H9 (cell line): ENCODE measurements at regions not wholly inside any gene's neighbourhood (a gene's known extent, or its start where the extent isn't known, plus 50 kb on each side); places are given as distances from the start of the nearest gene placed in this dataset.

Source experiments
- DNase-seq: peaks from one replicate; pipeline ENCODE4 v3.0.0-alpha.2; 2017
- H2AFZ ChIP-seq: one replicate; pipeline ENCODE4 v1.6.1; 2013; ENCODE audit warnings: mild to moderate bottlenecking, low read length, control low read depth, moderate library complexity
- H2AK5ac ChIP-seq: 2 replicates; pipeline ENCODE4 v1.6.1; 2013; ENCODE audit warnings: low read length, control low read depth, mixed read lengths; ENCODE audit not compliant: insufficient read length
- H2BK120ac ChIP-seq: one replicate; pipeline ENCODE4 v1.6.1; 2013; ENCODE audit warnings: low read depth, mild to moderate bottlenecking, low read length, control low read depth, inconsistent platforms; ENCODE audit not compliant: poor library complexity, severe bottlenecking
- H2BK12ac ChIP-seq: 2 replicates; pipeline ENCODE4 v1.6.1; 2013; ENCODE audit warnings: low read length, control low read depth, mixed read lengths, low read depth; ENCODE audit not compliant: insufficient read length
- H2BK15ac ChIP-seq: 2 replicates; pipeline ENCODE4 v1.6.1; 2013; ENCODE audit warnings: low read depth, low read length, control low read depth
- H2BK20ac ChIP-seq: one replicate; pipeline ENCODE4 v1.6.1; 2013; ENCODE audit warnings: low read depth, mild to moderate bottlenecking, low read length, control low read depth, inconsistent platforms; ENCODE audit not compliant: poor library complexity, severe bottlenecking
- H2BK5ac ChIP-seq: 2 replicates; pipeline ENCODE4 v1.6.1; 2013; ENCODE audit warnings: low read length, control low read depth, mixed read lengths; ENCODE audit not compliant: insufficient read length
- H3K14ac ChIP-seq: 2 replicates; pipeline ENCODE4 v1.6.1; 2013; ENCODE audit warnings: low read length, control low read depth; ENCODE audit not compliant: insufficient read depth
- H3K18ac ChIP-seq: 2 replicates; pipeline ENCODE4 v1.6.1; 2013; ENCODE audit warnings: low read depth, mild to moderate bottlenecking, mixed read lengths, low read length, control low read depth; ENCODE audit not compliant: insufficient read length
- H3K23ac ChIP-seq: 2 replicates; pipeline ENCODE4 v1.6.1; 2013; ENCODE audit warnings: low read length, control low read depth, mixed read lengths, low read depth; ENCODE audit not compliant: insufficient read length
- H3K23me2 ChIP-seq: 2 replicates; pipeline ENCODE4 v1.6.1; 2013; ENCODE audit warnings: low read depth, mild to moderate bottlenecking, mixed read lengths, low read length, control low read depth; ENCODE audit not compliant: insufficient read length, poor library complexity, severe bottlenecking
- H3K27ac ChIP-seq: 2 replicates; pipeline ENCODE4 v1.5.1; 2013; ENCODE audit warnings: low read length, control low read depth, mixed read lengths, low read depth; ENCODE audit not compliant: insufficient read length
- H3K27me3 ChIP-seq: 2 replicates; pipeline ENCODE4 v1.6.1; 2013; ENCODE audit warnings: low read length, control low read depth, inconsistent platforms; ENCODE audit not compliant: insufficient read depth
- H3K4ac ChIP-seq: 2 replicates; pipeline ENCODE4 v1.6.1; 2013; ENCODE audit warnings: low read depth, mild to moderate bottlenecking, control low read depth, inconsistent platforms, low read length, moderate library complexity
- H3K4me1 ChIP-seq: 2 replicates; pipeline ENCODE4 v1.6.1; 2013; ENCODE audit warnings: low read length, control low read depth, inconsistent platforms; ENCODE audit not compliant: insufficient read depth
- H3K4me2 ChIP-seq: 2 replicates; pipeline ENCODE4 v1.6.1; 2013; ENCODE audit warnings: low read length, control low read depth, mixed read lengths; ENCODE audit not compliant: insufficient read length, insufficient read depth
- H3K56ac ChIP-seq: 2 replicates; pipeline ENCODE4 v1.6.1; 2013; ENCODE audit warnings: low read depth, mild to moderate bottlenecking, mixed read lengths, low read length, control low read depth; ENCODE audit not compliant: insufficient read length
- H3K79me1 ChIP-seq: 2 replicates; pipeline ENCODE4 v1.6.1; 2013; ENCODE audit warnings: low read depth, mild to moderate bottlenecking, moderate library complexity, low read length, control low read depth, inconsistent platforms; ENCODE audit not compliant: insufficient read depth, poor library complexity, severe bottlenecking
- H3K79me2 ChIP-seq: 2 replicates; pipeline ENCODE4 v1.6.1; 2013; ENCODE audit warnings: low read length, control low read depth, inconsistent platforms; ENCODE audit not compliant: insufficient read depth
- H3K9ac ChIP-seq: 2 replicates; pipeline ENCODE4 v1.6.1; 2013; ENCODE audit warnings: low read length, control low read depth, mixed read lengths; ENCODE audit not compliant: insufficient read length; ENCODE audit errors: extremely low read depth
- H3K9me3 ChIP-seq: one replicate; pipeline ENCODE4 v1.6.1; 2013; ENCODE audit warnings: low read depth, low read length, inconsistent platforms; ENCODE audit not compliant: control insufficient read depth
- H3T11ph ChIP-seq: one replicate; pipeline ENCODE4 v1.6.1; 2013; ENCODE audit warnings: mild to moderate bottlenecking, low read length, control low read depth, inconsistent platforms
- H4K20me1 ChIP-seq: one replicate; pipeline ENCODE4 v1.6.1; 2013; ENCODE audit not compliant: control insufficient read depth, insufficient read length, insufficient read depth
- H4K5ac ChIP-seq: 2 replicates; pipeline ENCODE4 v1.6.1; 2013; ENCODE audit warnings: low read depth, mild to moderate bottlenecking, mixed read lengths, low read length, control low read depth; ENCODE audit not compliant: insufficient read length
- H4K8ac ChIP-seq: replicated peaks from 2 replicates; pipeline ENCODE4 v1.6.1; 2013; ENCODE audit warnings: low read length, control low read depth, mixed read lengths, low read depth; ENCODE audit not compliant: insufficient read length
- H4K91ac ChIP-seq: 2 replicates; pipeline ENCODE4 v1.6.1; 2013; ENCODE audit warnings: low read depth, mild to moderate bottlenecking, moderate library complexity, mixed read lengths, low read length, control low read depth; ENCODE audit not compliant: insufficient read length
- H3K27ac Mint-ChIP-seq, 3 experiments: 2 replicates in 2 of 3; 3 replicates in 1 of 3; pipeline ENCODE4 v1.8.0; 2020 to 2021; ENCODE audit warnings: mixed read lengths in 3 of 3, mild to moderate bottlenecking in 1 of 3, moderate library complexity in 1 of 3
- H3K27me3 Mint-ChIP-seq: 2 replicates; pipeline ENCODE4 v1.8.0; 2021; ENCODE audit warnings: low read depth, mild to moderate bottlenecking, moderate library complexity, mixed read lengths
- H3K36me3 Mint-ChIP-seq, 3 experiments: 2 replicates in 2 of 3; 3 replicates in 1 of 3; pipeline ENCODE4 v1.8.0; 2020 to 2021; ENCODE audit warnings: low read depth in 3 of 3, mixed read lengths in 3 of 3; ENCODE audit not compliant: insufficient read depth in 1 of 3
- H3K4me1 Mint-ChIP-seq, 2 experiments: 2 replicates each; pipeline ENCODE4 v1.8.0; 2020; ENCODE audit warnings: mixed read lengths in 2 of 2
- H3K4me3 Mint-ChIP-seq, 2 experiments: 2 replicates in 1 of 2; 3 replicates in 1 of 2; pipeline ENCODE4 v1.8.0; 2020 to 2021; ENCODE audit warnings: mild to moderate bottlenecking in 2 of 2, mixed read lengths in 2 of 2, moderate library complexity in 1 of 2
- H3K9me3 Mint-ChIP-seq, 2 experiments: 2 replicates in 1 of 2; 3 replicates in 1 of 2; pipeline ENCODE4 v1.8.0; 2020; ENCODE audit warnings: mild to moderate bottlenecking in 2 of 2, mixed read lengths in 2 of 2, moderate library complexity in 1 of 2
- WGBS: extraction: QIAGEN DNeasy Blood & Tissue Kit; methylation state at CpG from one replicate; pipeline ENCODE4 v1.1.7; 2013; ENCODE audit warnings: missing lambda C conversion rate, low lambda C conversion rate, mixed read lengths; ENCODE audit not compliant: insufficient read length; ENCODE audit errors: extremely low coverage; 5-methylcytosine and 5-hydroxymethylcytosine counted together
- TF ChIP-seq, protein P1 (sequence below): fragments of 200-600 bp; sonication (generic); conservative IDR thresholded peaks from 3 replicates; pipeline ENCODE4 v1.8.0; 2021; ENCODE audit warnings: antibody characterized with exemption, mild to moderate bottlenecking

DNA sequence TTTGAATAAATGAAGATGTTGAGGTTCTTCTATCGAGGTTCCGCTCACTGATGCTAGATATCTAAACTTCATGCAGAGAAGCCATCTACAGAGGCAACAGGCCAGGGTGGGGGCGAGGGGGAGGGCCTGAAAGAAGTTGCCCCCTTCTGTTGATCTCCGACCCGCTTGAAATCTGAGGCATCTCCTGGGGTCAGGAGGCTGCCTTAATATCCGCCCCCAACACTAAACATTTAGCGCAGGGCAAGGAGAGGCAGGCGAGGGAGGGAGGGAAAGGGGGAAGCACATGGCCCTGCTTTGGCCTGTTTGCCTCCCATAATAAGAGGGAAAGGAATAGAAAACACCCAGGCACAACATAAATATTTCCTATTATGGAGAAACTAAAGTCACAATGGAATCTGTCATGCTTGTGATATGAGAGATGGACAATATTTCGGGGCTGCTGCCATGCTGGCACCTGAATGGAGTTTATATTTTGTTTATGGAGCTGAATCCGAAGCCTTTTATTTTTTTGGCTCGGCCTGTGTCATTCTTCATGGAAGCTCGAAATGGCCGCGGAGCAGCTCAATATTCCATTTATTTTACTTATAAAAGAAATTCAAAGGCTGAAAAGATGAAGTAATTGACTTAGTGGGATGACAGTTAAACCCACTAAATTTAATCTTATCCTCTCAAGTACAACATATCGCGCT lies 221.1 kb downstream of the INSIG2 start:
- peak overlapping the region; percentile 78 for H3K9ac ChIP-seq
- peaks cover 0 to 6% (median 1%) of the 10 kb centered on the region in 3 experiments; a peak in 3 of 7 replicates for H3K36me3 Mint-ChIP-seq
- no peaks in the 10 kb centered on the region for H3K9me3 ChIP-seq
- no peaks in the 10 kb centered on the region for H3K79me2 ChIP-seq
- peak overlapping the region; percentile 82; the same call in 1 of the 2 replicates for H3K14ac ChIP-seq
- TF ChIP-seq, protein P1, sequence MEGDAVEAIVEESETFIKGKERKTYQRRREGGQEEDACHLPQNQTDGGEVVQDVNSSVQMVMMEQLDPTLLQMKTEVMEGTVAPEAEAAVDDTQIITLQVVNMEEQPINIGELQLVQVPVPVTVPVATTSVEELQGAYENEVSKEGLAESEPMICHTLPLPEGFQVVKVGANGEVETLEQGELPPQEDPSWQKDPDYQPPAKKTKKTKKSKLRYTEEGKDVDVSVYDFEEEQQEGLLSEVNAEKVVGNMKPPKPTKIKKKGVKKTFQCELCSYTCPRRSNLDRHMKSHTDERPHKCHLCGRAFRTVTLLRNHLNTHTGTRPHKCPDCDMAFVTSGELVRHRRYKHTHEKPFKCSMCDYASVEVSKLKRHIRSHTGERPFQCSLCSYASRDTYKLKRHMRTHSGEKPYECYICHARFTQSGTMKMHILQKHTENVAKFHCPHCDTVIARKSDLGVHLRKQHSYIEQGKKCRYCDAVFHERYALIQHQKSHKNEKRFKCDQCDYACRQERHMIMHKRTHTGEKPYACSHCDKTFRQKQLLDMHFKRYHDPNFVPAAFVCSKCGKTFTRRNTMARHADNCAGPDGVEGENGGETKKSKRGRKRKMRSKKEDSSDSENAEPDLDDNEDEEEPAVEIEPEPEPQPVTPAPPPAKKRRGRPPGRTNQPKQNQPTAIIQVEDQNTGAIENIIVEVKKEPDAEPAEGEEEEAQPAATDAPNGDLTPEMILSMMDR = no peak
- H3K27me3 Mint-ChIP-seq = peaks cover 19% of the 10 kb centered on the region
- no peak overlapping the region for H4K91ac ChIP-seq
- peak overlapping the region; percentile 73 to 82 for H3K4me3 Mint-ChIP-seq
- peak overlapping the region; percentile 53; the same call in 1 of the 2 replicates for H3K4ac ChIP-seq
- H3T11ph ChIP-seq = peak overlapping the region; percentile 76
- no peak overlapping the region for H2AK5ac ChIP-seq
- H2BK5ac ChIP-seq = no peak overlapping the region
- no peak overlapping the region for H4K5ac ChIP-seq
- H2BK120ac ChIP-seq = peak overlapping the region; percentile 14
- peak overlapping the region; percentile 87 for H3K18ac ChIP-seq
- H3K23ac ChIP-seq = no peak overlapping the region
- H3K56ac ChIP-seq = no peak overlapping the region
- H3K79me1 ChIP-seq = no peaks in the 10 kb centered on the region
- peaks cover 39 to 43% of the 10 kb centered on the region in 2 experiments for H3K4me1 Mint-ChIP-seq
- H3K27ac ChIP-seq = peak overlapping the region; percentile 83
- H3K27me3 ChIP-seq = no peaks in the 10 kb centered on the region
- no peak overlapping the region for H4K8ac ChIP-seq
- peak overlapping the region; percentile 83 to 98 (median 83); a peak in 5 of 7 replicates for H3K27ac Mint-ChIP-seq
- H3K4me2 ChIP-seq = peak overlapping the region; percentile 64
- H3K23me2 ChIP-seq = peaks cover 6% of the 10 kb centered on the region
- H3K4me1 ChIP-seq = peaks cover 8% of the 10 kb centered on the region
- H4K20me1 ChIP-seq = no peaks in the 10 kb centered on the region
- H2BK15ac ChIP-seq = no peak overlapping the region
- no peak overlapping the region for H2BK12ac ChIP-seq
- WGBS = no CpG with 5 or more reads among the region's 16 CpGs
- H2AFZ ChIP-seq = peak overlapping the region; percentile 60
- H3K9me3 Mint-ChIP-seq = no peaks in the 10 kb centered on the region
- no peak for DNase-seq
- peak overlapping the region; percentile 85 for H2BK20ac ChIP-seq
